OCI-LY3 (cell line): ENCODE measurements at regions not wholly inside any gene's neighbourhood (a gene's known extent, or its start where the extent isn't known, plus 50 kb on each side); places are given as distances from the start of the nearest gene placed in this dataset.
"Not testable (repeated sequence)": the region's sequence is repeated elsewhere in the genome, so short reads cannot be mapped to it uniquely, and the experiment has no call there.

ENCODE experiments used
- H2AFZ ChIP-seq: fragments of 200-600, 300-600 bp; shearing (Covaris generic); 2 replicates; pipeline ENCODE4 v1.6.0; 2014; ENCODE audit warnings: antibody characterized with exemption, low read depth, low read length
- H3K27ac ChIP-seq: fragments of 200-600, 300-600 bp; sonication (generic); 2 replicates; pipeline ENCODE4 v1.5.1; 2014; ENCODE audit warnings: mild to moderate bottlenecking, low read length, moderate library complexity, mixed read lengths
- H3K27me3 ChIP-seq: fragments of 200-600, 300-600 bp; sonication (generic); 2 replicates; pipeline ENCODE4 v1.6.1; 2014; ENCODE audit warnings: low read depth, low read length, mixed read lengths
- H3K36me3 ChIP-seq: fragments of 200-600, 300-600 bp; sonication (generic); replicated peaks from 2 replicates; pipeline ENCODE3; 2014; ENCODE audit warnings: low read depth, low read length, mixed read lengths
- H3K4me1 ChIP-seq: fragments of 300-600, 200-600 bp; sonication (generic); 2 replicates; pipeline ENCODE4 v1.6.1; 2014; ENCODE audit warnings: low read length, mixed read lengths
- H3K4me2 ChIP-seq: fragments of 200-600, 300-600 bp; sonication (generic); 2 replicates; pipeline ENCODE4 v1.6.1; 2014; ENCODE audit warnings: low read length, mixed read lengths
- H3K4me3 ChIP-seq: fragments of 300-600, 200-600 bp; sonication (generic); 2 replicates; pipeline ENCODE4 v1.5.1; 2014; ENCODE audit warnings: antibody characterized with exemption, mild to moderate bottlenecking, low read length, moderate library complexity
- H3K79me2 ChIP-seq: fragments of 300-600, 200-600 bp; shearing (Covaris generic); 2 replicates; pipeline ENCODE4 v1.6.1; 2014; ENCODE audit warnings: mild to moderate bottlenecking, low read length, mixed read lengths
- H3K9ac ChIP-seq: fragments of 300-600, 200-600 bp; shearing (Covaris generic); 2 replicates; pipeline ENCODE4 v1.6.0; 2014; ENCODE audit warnings: mild to moderate bottlenecking, low read length, moderate library complexity
- H3K9me3 ChIP-seq: fragments of 200-600, 300-600 bp; shearing (Covaris generic); 2 replicates; pipeline ENCODE4 v1.6.1; 2014; ENCODE audit warnings: low read length, mixed read lengths; ENCODE audit not compliant: insufficient read depth
- H4K20me1 ChIP-seq: fragments of 200-600, 300-600 bp; sonication (generic); 2 replicates; pipeline ENCODE4 v1.6.1; 2016; ENCODE audit warnings: low read length, mixed read lengths; ENCODE audit not compliant: insufficient read depth
- EZH2phosphoT487 ChIP-seq: fragments of 200-600 bp; shearing (Covaris generic); IDR thresholded peaks from 2 replicates; pipeline ENCODE4 v1.6.1; 2018; ENCODE audit warnings: antibody characterized with exemption, mixed run types, low read depth
- TF ChIP-seq, protein P1 (sequence below): fragments of 200-600, 300-600 bp; sonication (generic); IDR thresholded peaks from 2 replicates; pipeline ENCODE4 v1.5.1; 2014; ENCODE audit warnings: antibody characterized with exemption, low read length, low read depth

- H4K20me1 ChIP-seq: no peaks in the 10 kb centered on the region
- no peak overlapping the region for H3K4me2 ChIP-seq
- H3K9ac ChIP-seq: no peak overlapping the region
- no peaks in the 10 kb centered on the region for H3K4me1 ChIP-seq
- H3K27me3 ChIP-seq: no peaks in the 10 kb centered on the region
- H3K4me3 ChIP-seq: no peak overlapping the region
- no peaks in the 10 kb centered on the region for H3K79me2 ChIP-seq
- H3K27ac ChIP-seq: no peak overlapping the region
- TF ChIP-seq, protein P1, sequence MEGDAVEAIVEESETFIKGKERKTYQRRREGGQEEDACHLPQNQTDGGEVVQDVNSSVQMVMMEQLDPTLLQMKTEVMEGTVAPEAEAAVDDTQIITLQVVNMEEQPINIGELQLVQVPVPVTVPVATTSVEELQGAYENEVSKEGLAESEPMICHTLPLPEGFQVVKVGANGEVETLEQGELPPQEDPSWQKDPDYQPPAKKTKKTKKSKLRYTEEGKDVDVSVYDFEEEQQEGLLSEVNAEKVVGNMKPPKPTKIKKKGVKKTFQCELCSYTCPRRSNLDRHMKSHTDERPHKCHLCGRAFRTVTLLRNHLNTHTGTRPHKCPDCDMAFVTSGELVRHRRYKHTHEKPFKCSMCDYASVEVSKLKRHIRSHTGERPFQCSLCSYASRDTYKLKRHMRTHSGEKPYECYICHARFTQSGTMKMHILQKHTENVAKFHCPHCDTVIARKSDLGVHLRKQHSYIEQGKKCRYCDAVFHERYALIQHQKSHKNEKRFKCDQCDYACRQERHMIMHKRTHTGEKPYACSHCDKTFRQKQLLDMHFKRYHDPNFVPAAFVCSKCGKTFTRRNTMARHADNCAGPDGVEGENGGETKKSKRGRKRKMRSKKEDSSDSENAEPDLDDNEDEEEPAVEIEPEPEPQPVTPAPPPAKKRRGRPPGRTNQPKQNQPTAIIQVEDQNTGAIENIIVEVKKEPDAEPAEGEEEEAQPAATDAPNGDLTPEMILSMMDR: no peak
- TF ChIP-seq EZH2phosphoT487: no peak
- no peaks in the 10 kb centered on the region for H3K9me3 ChIP-seq
- no peaks in the 10 kb centered on the region for H3K36me3 ChIP-seq
- no peak overlapping the region for H2AFZ ChIP-seq
Observed at GRCh38 chr9:36501727-36502126, 71.0 kb upstream of the MELK start.

DNA sequence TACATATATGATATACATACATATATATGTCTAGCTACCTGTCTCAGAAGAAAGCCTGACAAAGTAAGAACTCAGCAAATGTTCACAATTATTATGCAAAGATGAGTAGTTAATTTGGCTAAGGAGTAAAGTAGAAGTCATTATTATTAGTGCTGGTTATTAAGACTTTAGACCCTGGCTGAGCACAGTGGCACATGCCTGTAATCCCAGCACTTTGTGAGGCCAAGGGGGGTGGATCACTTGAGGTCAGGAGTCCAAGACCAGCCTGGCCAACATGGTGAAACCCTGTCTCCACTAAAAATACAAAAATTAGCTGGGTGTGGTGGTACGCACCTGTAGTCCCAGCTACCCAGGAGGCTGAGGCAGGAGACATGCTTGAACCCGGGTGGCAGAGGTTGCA lies 71.8 kb upstream of the MELK start:
- H3K4me3 ChIP-seq, H3K27ac ChIP-seq, H3K36me3 ChIP-seq, H3K79me2 ChIP-seq, H3K4me1 ChIP-seq, H3K27me3 ChIP-seq, H3K9me3 ChIP-seq, H2AFZ ChIP-seq, H4K20me1 ChIP-seq, H3K4me2 ChIP-seq, H3K9ac ChIP-seq: not testable (repeated sequence)

GRCh38 chr9:36499174-36499890 lies 73.4 kb upstream of the MELK start:
- Histone ChIP-seq H3K79me2 (no peaks in the 10 kb centered on the region), H3K9ac (no peak overlapping the region), H3K27ac (no peak overlapping the region), H3K27me3 (no peaks in the 10 kb centered on the region), H3K9me3 (no peaks in the 10 kb centered on the region), H4K20me1 (no peaks in the 10 kb centered on the region), H3K36me3 (no peaks in the 10 kb centered on the region), H3K4me2 (no peak overlapping the region), H2AFZ (no peak overlapping the region), H3K4me1 (no peaks in the 10 kb centered on the region), H3K4me3 (no peak overlapping the region)
- TF ChIP-seq EZH2phosphoT487: no peak
- TF ChIP-seq, protein P1: no peak

GRCh38 chr9:36493564-36493963 lies 79.1 kb upstream of the MELK start:
- not testable (repeated sequence) for H3K27ac ChIP-seq, H3K79me2 ChIP-seq, H4K20me1 ChIP-seq, H3K36me3 ChIP-seq, H3K27me3 ChIP-seq, H3K9me3 ChIP-seq, H2AFZ ChIP-seq, H3K4me3 ChIP-seq, H3K9ac ChIP-seq
- H3K4me1 ChIP-seq: peaks cover 18% of the 10 kb centered on the region
- H3K4me2 ChIP-seq: 0 out of 2 replicates have a peak overlapping the region, but pooled peaks have one; percentile 15

DNA sequence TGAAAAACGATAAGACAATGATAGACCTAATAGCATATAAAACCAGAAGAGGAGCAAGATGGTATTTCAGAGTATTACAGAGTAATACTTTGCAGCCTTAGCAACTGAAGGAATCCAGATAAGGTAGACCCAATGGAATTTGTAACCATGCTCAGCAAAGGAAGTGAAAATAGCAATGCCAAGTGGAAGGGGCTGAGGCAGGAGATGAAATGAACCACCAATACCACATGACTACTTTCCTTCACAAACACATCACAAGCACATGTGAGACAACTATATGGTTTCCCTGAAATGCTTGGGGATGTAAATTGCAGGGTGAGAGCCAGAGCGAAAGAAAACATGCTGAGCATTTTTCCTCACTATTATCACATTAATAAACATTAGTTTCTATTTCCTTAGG lies 79.8 kb upstream of the MELK start:
- no peak overlapping the region for H2AFZ ChIP-seq

More for the DNA sequence above, 79.8 kb upstream of the MELK start:
- H3K27me3 ChIP-seq: no peaks in the 10 kb centered on the region
- H3K9ac ChIP-seq: no peak overlapping the region
- H4K20me1 ChIP-seq: no peaks in the 10 kb centered on the region
- H3K79me2 ChIP-seq: no peaks in the 10 kb centered on the region
- H3K36me3 ChIP-seq: no peaks in the 10 kb centered on the region
- H3K9me3 ChIP-seq: no peaks in the 10 kb centered on the region
- TF ChIP-seq, protein P1: no peak
- no peak for TF ChIP-seq EZH2phosphoT487
- H3K27ac ChIP-seq: no peak overlapping the region
- H3K4me3 ChIP-seq: no peak overlapping the region
- peaks cover 24% of the 10 kb centered on the region for H3K4me1 ChIP-seq
- no peak overlapping the region for H3K4me2 ChIP-seq
